Ascending aorta (tissue), 2 donors: ENCODE measurements at regions not wholly inside any gene's neighbourhood (a gene's known extent, or its start where the extent isn't known, plus 50 kb on each side); places are given as distances from the start of the nearest gene placed in this dataset.

Experiments
- DNase-seq, 2 donors: peaks; one replicate each; pipeline ENCODE4 v3.0.0-alpha.2; 2019; ENCODE audit warnings: low spot score in 2 of 2
- H3K27ac ChIP-seq, 2 donors: fragments of 200-600 bp; sonication (generic); one replicate each; pipeline ENCODE4 v1.5.1; 2016 to 2017; ENCODE audit warnings: mild to moderate bottlenecking in 1 of 2
- H3K27me3 ChIP-seq: fragments of 200-600 bp; sonication (generic); one replicate; pipeline ENCODE4 v1.5.1; 2017
- H3K36me3 ChIP-seq, 2 donors: fragments of 200-600 bp; sonication (generic); one replicate each; pipeline ENCODE4 v1.5.1; 2016
- H3K4me1 ChIP-seq, 2 donors: fragments of 200-600 bp; sonication (generic); one replicate each; pipeline ENCODE4 v1.5.1; 2016 to 2017; ENCODE audit warnings: mild to moderate bottlenecking in 1 of 2
- H3K4me3 ChIP-seq, 2 donors: fragments of 200-600 bp; sonication (generic); one replicate each; pipeline ENCODE4 v1.5.1; 2016 to 2017; ENCODE audit warnings: mild to moderate bottlenecking in 1 of 2
- H3K9me3 ChIP-seq, 2 donors: fragments of 200-600 bp; sonication (generic); one replicate each; pipeline ENCODE4 v1.5.1; 2016
- CTCF ChIP-seq, 3 experiments: fragments of 200-600 bp in 2 of 3; fragments of 450-650 bp in 1 of 3; sonication (generic) in 2 of 3; IDR thresholded peaks; one replicate each; pipeline ENCODE4 v1.5.1; 2016 to 2019; ENCODE audit warnings: antibody characterized with exemption in 3 of 3, mild to moderate bottlenecking in 1 of 3, moderate library complexity in 1 of 3
- intact Hi-C: fragments of 100-400 bp; cut with DNase I; formaldehyde crosslinking; loops from one replicate; pipeline ENCODE4 v1.15.1; 2023

GRCh38 chr4:189404271-189404670 lies 536.4 kb upstream of the FRG1 start:
- H3K4me3 ChIP-seq = no peak overlapping the region
- no peak overlapping the region for H3K27ac ChIP-seq
- H3K4me1 ChIP-seq = no peaks in the 10 kb centered on the region
- H3K27me3 ChIP-seq = no peaks in the 10 kb centered on the region
- no peaks in the 10 kb centered on the region for H3K36me3 ChIP-seq
- intact Hi-C loops = no loop called here
- no peaks in the 10 kb centered on the region for H3K9me3 ChIP-seq
- no peak for TF ChIP-seq CTCF (IDR thresholded peaks at IDR 0.05)
- no peak for DNase-seq

GRCh38 chr4:189409158-189409557 lies 531.5 kb upstream of the FRG1 start:
- no peak overlapping the region for H3K27ac ChIP-seq
- no peaks in the 10 kb centered on the region for H3K4me1 ChIP-seq

DNA sequence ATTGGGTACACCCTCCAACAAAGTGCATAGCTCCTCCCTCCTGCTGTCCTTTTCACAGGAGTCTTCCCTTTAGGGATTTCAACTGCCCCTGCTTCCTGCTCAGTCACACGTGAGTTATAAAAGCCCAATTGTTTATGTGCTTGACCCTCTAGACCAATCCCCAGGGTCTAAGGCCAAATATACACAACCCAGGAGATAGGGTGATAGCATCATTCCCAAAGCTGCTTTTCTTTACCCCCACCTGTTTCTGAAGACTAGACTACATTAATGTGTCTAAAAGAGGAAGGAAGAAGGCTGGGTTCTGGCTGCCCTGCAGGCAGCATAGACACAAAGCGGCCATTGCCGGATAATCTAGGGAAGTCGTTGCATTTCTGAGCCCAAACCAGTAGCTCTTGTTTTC lies 526.7 kb upstream of the FRG1 start:
- TF ChIP-seq CTCF (IDR thresholded peaks at IDR 0.05) = no peak
- Histone ChIP-seq H3K27me3 (no peaks in the 10 kb centered on the region), H3K4me1 (no peaks in the 10 kb centered on the region), H3K4me3 (no peak overlapping the region), H3K9me3 (no peaks in the 10 kb centered on the region), H3K27ac (no peak overlapping the region), H3K36me3 (no peaks in the 10 kb centered on the region)
- intact Hi-C loops = no loop called here
- DNase-seq = no peak

More at GRCh38 chr4:189409158-189409557, 531.5 kb upstream of the FRG1 start:
- no peak for TF ChIP-seq CTCF (IDR thresholded peaks at IDR 0.05)
- H3K27me3 ChIP-seq = no peaks in the 10 kb centered on the region
- H3K36me3 ChIP-seq = no peaks in the 10 kb centered on the region
- H3K4me3 ChIP-seq = no peak overlapping the region
- H3K9me3 ChIP-seq = no peaks in the 10 kb centered on the region
- no peak for DNase-seq
- intact Hi-C loops = no loop called here

- intact Hi-C loops = no loop called here
- H3K27me3 ChIP-seq = no peaks in the 10 kb centered on the region
- H3K27ac ChIP-seq = no peak overlapping the region
- DNase-seq = no peak
- no peaks in the 10 kb centered on the region for H3K36me3 ChIP-seq
- H3K4me3 ChIP-seq = no peak overlapping the region
- no peak for TF ChIP-seq CTCF (IDR thresholded peaks at IDR 0.05)
- no peaks in the 10 kb centered on the region for H3K9me3 ChIP-seq
- H3K4me1 ChIP-seq = no peaks in the 10 kb centered on the region
Observed at GRCh38 chr4:189420572-189420971, 520.1 kb upstream of the FRG1 start.

DNA sequence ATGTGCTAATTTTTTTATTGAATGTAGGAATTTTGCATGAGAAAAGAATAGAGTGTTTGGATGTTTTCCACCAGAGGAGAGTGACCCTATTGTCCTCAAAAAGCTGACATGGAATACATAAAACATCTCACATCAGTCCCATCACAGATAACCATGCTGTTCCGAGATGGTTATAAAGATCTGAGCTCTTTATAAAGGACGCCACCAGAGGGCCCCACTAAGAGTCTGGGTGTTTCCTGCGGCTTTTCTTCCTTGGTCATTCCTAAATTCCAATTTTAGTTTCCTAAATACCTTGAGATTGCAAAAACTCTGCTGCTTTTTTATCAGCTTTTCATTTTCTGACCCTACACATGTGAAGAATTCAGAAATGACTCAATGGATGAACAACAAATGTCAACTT lies 504.5 kb upstream of the FRG1 start:
- H3K4me1 ChIP-seq = no peaks in the 10 kb centered on the region
- no peaks in the 10 kb centered on the region for H3K27me3 ChIP-seq
- no peak overlapping the region for H3K4me3 ChIP-seq
- no peak overlapping the region for H3K27ac ChIP-seq
- no peak for TF ChIP-seq CTCF (IDR thresholded peaks at IDR 0.05)
- no peak for DNase-seq
- H3K9me3 ChIP-seq = no peaks in the 10 kb centered on the region
- no peaks in the 10 kb centered on the region for H3K36me3 ChIP-seq
- intact Hi-C loops = no loop called here

DNA sequence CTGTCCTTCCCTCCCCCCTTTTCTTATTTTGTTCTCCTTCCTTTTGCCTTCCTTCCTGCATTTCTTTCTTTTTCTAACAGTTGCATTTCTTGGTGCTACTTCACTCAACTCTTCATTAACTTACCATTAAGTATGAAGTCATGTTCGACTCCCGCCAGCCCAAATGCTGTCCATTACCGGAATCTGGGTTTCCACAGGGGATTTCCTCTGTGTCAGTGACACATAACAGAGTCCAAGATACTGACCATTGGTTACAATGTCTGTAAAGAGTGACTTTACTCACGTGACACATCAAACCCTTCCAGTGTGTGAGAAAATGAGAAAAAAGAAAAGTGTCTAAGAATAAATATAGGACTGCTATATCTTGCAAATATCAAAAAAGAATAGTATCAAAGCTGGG lies 500.0 kb upstream of the FRG1 start:
- H3K27ac ChIP-seq = no peak overlapping the region
- TF ChIP-seq CTCF (IDR thresholded peaks at IDR 0.05) = no peak
- no peaks in the 10 kb centered on the region for H3K4me1 ChIP-seq
- H3K36me3 ChIP-seq = no peaks in the 10 kb centered on the region
- H3K4me3 ChIP-seq = no peak overlapping the region
- no peaks in the 10 kb centered on the region for H3K27me3 ChIP-seq
- intact Hi-C loops = no loop called here
- no peak for DNase-seq
- no peaks in the 10 kb centered on the region for H3K9me3 ChIP-seq
